GM12892 (cell line): ENCODE measurements at regions not wholly inside any gene's neighbourhood (a gene's known extent, or its start where the extent isn't known, plus 50 kb on each side); places are given as distances from the start of the nearest gene placed in this dataset.

Experiments used
- POLR2A ChIP-seq: IDR thresholded peaks from 2 replicates; pipeline ENCODE4 v1.6.1; 2011; ENCODE audit warnings: low read depth, low read length, control low read depth
- POLR2AphosphoS5 ChIP-seq: IDR thresholded peaks from 2 replicates; pipeline ENCODE4 v1.6.1; 2011; ENCODE audit warnings: low read depth, low read length, control low read depth

- TF ChIP-seq POLR2AphosphoS5: no peak
- TF ChIP-seq POLR2A: no peak
Observed at GRCh38 chr9:71552480-71552879, 215.8 kb downstream of the CEMIP2 start.
